Vagina (tissue), 2 donors: ENCODE measurements at regions not wholly inside any gene's neighbourhood (a gene's known extent, or its start where the extent isn't known, plus 50 kb on each side); places are given as distances from the start of the nearest gene placed in this dataset.

ENCODE experiments used
- POLR2A ChIP-seq, 2 donors: fragments of 450-650 bp; IDR thresholded peaks; one replicate each; pipeline ENCODE4 v1.6.1; 2017; ENCODE audit warnings: antibody characterized with exemption in 2 of 2, mild to moderate bottlenecking in 2 of 2, moderate library complexity in 2 of 2
- POLR2AphosphoS5 ChIP-seq, 2 donors: sonication (generic); formaldehyde crosslinking; IDR thresholded peaks; one replicate each; pipeline ENCODE4 v1.9.0; 2017; ENCODE audit warnings: antibody characterized with exemption in 2 of 2, mild to moderate bottlenecking in 2 of 2, low read depth in 1 of 2; ENCODE audit not compliant: insufficient read depth in 1 of 2
- TF ChIP-seq, protein P1 (sequence below), 3 experiments: fragments of 450-650 bp in 2 of 3; fragments of 200-600 bp in 1 of 3; sonication (generic) in 1 of 3; IDR thresholded peaks; one replicate each; pipeline ENCODE4 v1.5.1; 2017 to 2019; ENCODE audit warnings: antibody characterized with exemption in 3 of 3, mild to moderate bottlenecking in 2 of 3, moderate library complexity in 2 of 3

GRCh38 chr12:107490010-107490409, 195.6 kb upstream of the PWP1 start:
- TF ChIP-seq POLR2A (IDR thresholded peaks at IDR 0.05), result no peak
- TF ChIP-seq, protein P1, sequence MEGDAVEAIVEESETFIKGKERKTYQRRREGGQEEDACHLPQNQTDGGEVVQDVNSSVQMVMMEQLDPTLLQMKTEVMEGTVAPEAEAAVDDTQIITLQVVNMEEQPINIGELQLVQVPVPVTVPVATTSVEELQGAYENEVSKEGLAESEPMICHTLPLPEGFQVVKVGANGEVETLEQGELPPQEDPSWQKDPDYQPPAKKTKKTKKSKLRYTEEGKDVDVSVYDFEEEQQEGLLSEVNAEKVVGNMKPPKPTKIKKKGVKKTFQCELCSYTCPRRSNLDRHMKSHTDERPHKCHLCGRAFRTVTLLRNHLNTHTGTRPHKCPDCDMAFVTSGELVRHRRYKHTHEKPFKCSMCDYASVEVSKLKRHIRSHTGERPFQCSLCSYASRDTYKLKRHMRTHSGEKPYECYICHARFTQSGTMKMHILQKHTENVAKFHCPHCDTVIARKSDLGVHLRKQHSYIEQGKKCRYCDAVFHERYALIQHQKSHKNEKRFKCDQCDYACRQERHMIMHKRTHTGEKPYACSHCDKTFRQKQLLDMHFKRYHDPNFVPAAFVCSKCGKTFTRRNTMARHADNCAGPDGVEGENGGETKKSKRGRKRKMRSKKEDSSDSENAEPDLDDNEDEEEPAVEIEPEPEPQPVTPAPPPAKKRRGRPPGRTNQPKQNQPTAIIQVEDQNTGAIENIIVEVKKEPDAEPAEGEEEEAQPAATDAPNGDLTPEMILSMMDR (IDR thresholded peaks at IDR 0.05), result no peak
- no peak for TF ChIP-seq POLR2AphosphoS5 (IDR thresholded peaks at IDR 0.05; ENCODE audit: insufficient read depth in 1 of 2, low read depth in 1 of 2)
